ENCODE measurements at regions not wholly inside any gene's neighbourhood (a gene's known extent, or its start where the extent isn't known, plus 50 kb on each side); places are given as distances from the start of the nearest gene placed in this dataset.

DNA sequence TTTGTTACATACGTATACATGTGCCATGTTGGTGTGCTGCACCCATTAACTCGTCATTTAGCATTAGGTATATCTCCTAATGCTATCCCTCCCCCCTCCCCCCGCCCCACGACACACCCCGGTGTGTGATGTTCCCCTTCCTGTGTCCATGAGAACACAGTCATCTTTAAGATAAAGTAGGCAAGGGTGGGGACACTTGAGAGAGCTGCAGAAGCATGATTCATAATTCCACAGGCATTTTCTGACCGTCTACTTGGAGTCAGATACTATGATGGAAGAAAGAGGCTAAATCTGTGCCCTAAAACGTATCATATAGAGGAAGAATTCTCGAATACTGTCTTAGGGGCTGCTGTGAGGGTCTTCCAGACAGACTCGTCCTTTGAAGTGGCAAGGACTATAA, 145.9 kb upstream of the VASH1 start:
- Histone ChIP-seq H3K79me2 (ENCODE audit: control insufficient read depth, low read length) (no peaks in the 10 kb centered on the region), H3K9me3 (ENCODE audit: control insufficient read depth, insufficient read depth, low read length) (peaks cover 4% of the 10 kb centered on the region; the same call in 1 of the 2 replicates), H3K27ac (ENCODE audit: low read depth, low read length) (no peak overlapping the region), H3K9me2 (replicated peaks; ENCODE audit: control insufficient read depth, low read length) (no peaks in the 10 kb centered on the region), H3F3A (ENCODE audit: control insufficient read depth, insufficient read depth) (no peaks in the 10 kb centered on the region), H4K20me1 (ENCODE audit: control insufficient read depth, insufficient read depth, low read depth, low read length) (no peaks in the 10 kb centered on the region), H3K36me3 (ENCODE audit: control insufficient read depth, low read length) (no peaks in the 10 kb centered on the region), H3K4me3 (ENCODE audit: low read length) (no peak overlapping the region), H3K27me3 (ENCODE audit: control insufficient read depth, low read length) (no peaks in the 10 kb centered on the region), H3K4me1 (ENCODE audit: control insufficient read depth, low read length) (no peaks in the 10 kb centered on the region), H3K4me2 (ENCODE audit: low read length) (no peak overlapping the region)
- TF ChIP-seq, protein P1, sequence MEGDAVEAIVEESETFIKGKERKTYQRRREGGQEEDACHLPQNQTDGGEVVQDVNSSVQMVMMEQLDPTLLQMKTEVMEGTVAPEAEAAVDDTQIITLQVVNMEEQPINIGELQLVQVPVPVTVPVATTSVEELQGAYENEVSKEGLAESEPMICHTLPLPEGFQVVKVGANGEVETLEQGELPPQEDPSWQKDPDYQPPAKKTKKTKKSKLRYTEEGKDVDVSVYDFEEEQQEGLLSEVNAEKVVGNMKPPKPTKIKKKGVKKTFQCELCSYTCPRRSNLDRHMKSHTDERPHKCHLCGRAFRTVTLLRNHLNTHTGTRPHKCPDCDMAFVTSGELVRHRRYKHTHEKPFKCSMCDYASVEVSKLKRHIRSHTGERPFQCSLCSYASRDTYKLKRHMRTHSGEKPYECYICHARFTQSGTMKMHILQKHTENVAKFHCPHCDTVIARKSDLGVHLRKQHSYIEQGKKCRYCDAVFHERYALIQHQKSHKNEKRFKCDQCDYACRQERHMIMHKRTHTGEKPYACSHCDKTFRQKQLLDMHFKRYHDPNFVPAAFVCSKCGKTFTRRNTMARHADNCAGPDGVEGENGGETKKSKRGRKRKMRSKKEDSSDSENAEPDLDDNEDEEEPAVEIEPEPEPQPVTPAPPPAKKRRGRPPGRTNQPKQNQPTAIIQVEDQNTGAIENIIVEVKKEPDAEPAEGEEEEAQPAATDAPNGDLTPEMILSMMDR (IDR thresholded peaks at IDR 0.05; ENCODE audit: low read depth, low read length, poor library complexity, severe bottlenecking), result no peak
- TF ChIP-seq EZH2phosphoT487 (IDR thresholded peaks at IDR 0.05; ENCODE audit: borderline replicate concordance, low read length), result no peak

DNA sequence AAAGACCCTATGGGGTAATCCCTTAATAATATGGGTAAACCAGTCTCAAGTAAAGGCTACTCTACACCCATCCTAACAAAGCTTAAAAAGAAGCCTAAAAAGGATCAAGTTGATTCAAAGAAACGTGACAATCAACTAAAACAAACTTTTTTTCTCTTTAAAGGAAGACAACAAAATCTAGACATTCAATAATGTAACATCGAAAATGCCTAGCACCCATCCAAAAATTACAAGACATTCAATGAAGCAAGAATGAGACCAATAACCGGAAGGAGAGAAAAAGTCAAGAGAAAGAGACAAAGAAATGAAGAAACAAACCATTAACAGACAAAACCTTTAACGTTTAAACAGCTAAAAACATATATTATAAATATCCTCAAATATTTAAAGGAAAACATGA, 143.8 kb upstream of the VASH1 start:
- H3K9me2 ChIP-seq (replicated peaks; ENCODE audit: control insufficient read depth, low read length), result no peaks in the 10 kb centered on the region
- H3K36me3 ChIP-seq (ENCODE audit: control insufficient read depth, low read length), result no peaks in the 10 kb centered on the region
- no peak for TF ChIP-seq EZH2phosphoT487 (IDR thresholded peaks at IDR 0.05; ENCODE audit: borderline replicate concordance, low read length)
- TF ChIP-seq, protein P1 (IDR thresholded peaks at IDR 0.05; ENCODE audit: low read depth, low read length, poor library complexity, severe bottlenecking), result no peak
- no peaks in the 10 kb centered on the region for H4K20me1 ChIP-seq (ENCODE audit: control insufficient read depth, insufficient read depth, low read depth, low read length)
- no peak overlapping the region for H3K4me3 ChIP-seq (ENCODE audit: low read length)
- no peak overlapping the region for H3K4me2 ChIP-seq (ENCODE audit: low read length)
- peaks cover 4% of the 10 kb centered on the region; the same call in 1 of the 2 replicates for H3K9me3 ChIP-seq (ENCODE audit: control insufficient read depth, insufficient read depth, low read length)
- no peak overlapping the region for H3K27ac ChIP-seq (ENCODE audit: low read depth, low read length)
- H3F3A ChIP-seq (ENCODE audit: control insufficient read depth, insufficient read depth), result no peaks in the 10 kb centered on the region
- no peaks in the 10 kb centered on the region for H3K4me1 ChIP-seq (ENCODE audit: control insufficient read depth, low read length)
- peaks cover 3% of the 10 kb centered on the region; the same call in 1 of the 2 replicates for H3K27me3 ChIP-seq (ENCODE audit: control insufficient read depth, low read length)
- H3K79me2 ChIP-seq (ENCODE audit: control insufficient read depth, low read length), result no peaks in the 10 kb centered on the region

DNA sequence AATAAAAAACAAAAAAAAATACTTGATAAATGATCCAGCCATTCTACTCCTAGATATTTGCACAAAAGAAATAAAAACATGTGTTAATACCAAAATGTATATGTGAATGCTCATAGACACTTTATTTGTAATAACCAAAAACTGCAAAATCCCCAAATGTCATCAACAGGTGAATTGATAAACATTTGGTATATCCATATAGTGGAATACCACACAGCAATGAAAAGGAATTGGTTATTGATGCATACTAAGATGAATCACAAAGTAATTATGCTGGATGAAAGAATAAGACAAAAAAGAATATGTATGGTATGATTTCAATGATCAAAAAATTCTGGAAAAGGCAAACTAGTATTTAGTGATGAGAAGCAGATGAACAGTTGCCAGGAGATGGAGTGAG, 124.7 kb upstream of the VASH1 start:
- H3K9me3 ChIP-seq (ENCODE audit: control insufficient read depth, insufficient read depth, low read length), result no peaks in the 10 kb centered on the region
- H4K20me1 ChIP-seq (ENCODE audit: control insufficient read depth, insufficient read depth, low read depth, low read length), result no peaks in the 10 kb centered on the region
- TF ChIP-seq EZH2phosphoT487 (IDR thresholded peaks at IDR 0.05; ENCODE audit: borderline replicate concordance, low read length), result no peak
- TF ChIP-seq, protein P1 (IDR thresholded peaks at IDR 0.05; ENCODE audit: low read depth, low read length, poor library complexity, severe bottlenecking), result no peak
- no peaks in the 10 kb centered on the region for H3K9me2 ChIP-seq (replicated peaks; ENCODE audit: control insufficient read depth, low read length)
- no peak overlapping the region for H3K4me2 ChIP-seq (ENCODE audit: low read length)
- H3F3A ChIP-seq (ENCODE audit: control insufficient read depth, insufficient read depth), result no peaks in the 10 kb centered on the region
- H3K27me3 ChIP-seq (ENCODE audit: control insufficient read depth, low read length), result peaks cover 3% of the 10 kb centered on the region; the same call in 1 of the 2 replicates
- no peak overlapping the region for H3K4me3 ChIP-seq (ENCODE audit: low read length)
- no peaks in the 10 kb centered on the region for H3K36me3 ChIP-seq (ENCODE audit: control insufficient read depth, low read length)
- H3K79me2 ChIP-seq (ENCODE audit: control insufficient read depth, low read length), result no peaks in the 10 kb centered on the region
- no peaks in the 10 kb centered on the region for H3K4me1 ChIP-seq (ENCODE audit: control insufficient read depth, low read length)
- H3K27ac ChIP-seq (ENCODE audit: low read depth, low read length), result no peak overlapping the region
